HCT116 (cell line): ENCODE measurements at regions not wholly inside any gene's neighbourhood (a gene's known extent, or its start where the extent isn't known, plus 50 kb on each side); places are given as distances from the start of the nearest gene placed in this dataset.

Experiments
- CBX3 ChIP-seq: IDR thresholded peaks from 2 replicates; pipeline ENCODE4 v1.6.1; 2012; ENCODE audit warnings: low read depth
- EZH2 ChIP-seq: fragments of 200-600 bp; sonication (generic); IDR thresholded peaks from 2 replicates; pipeline ENCODE4 v1.6.1; 2017; ENCODE audit warnings: antibody characterized with exemption, mixed run types
- POLR2AphosphoS5 ChIP-seq: IDR thresholded peaks from 2 replicates; pipeline ENCODE4 v1.6.1; 2011; ENCODE audit warnings: mild to moderate bottlenecking, low read depth, low read length, moderate library complexity
- ZNF274 ChIP-seq: fragments of 200-500 bp; sonication (Bioruptor generic); IDR thresholded peaks from 2 replicates; pipeline ENCODE4 v1.6.1; 2014; ENCODE audit warnings: mild to moderate bottlenecking, low read depth, low read length, inconsistent platforms
- TF ChIP-seq, protein P1 (sequence below), 3 experiments: fragments of 200-600 bp in 1 of 3; sonication (generic) in 1 of 3; IDR thresholded peaks in 2 of 3; conservative IDR thresholded peaks in 1 of 3; 2 replicates each; pipeline ENCODE4 v1.5.1; 2012 to 2017; ENCODE audit warnings: low read depth in 2 of 3, low read length in 2 of 3, antibody characterized with exemption in 1 of 3, borderline replicate concordance in 1 of 3, control low read depth in 1 of 3, mild to moderate bottlenecking in 1 of 3, mixed read lengths in 1 of 3, mixed run types in 1 of 3, moderate library complexity in 1 of 3; ENCODE audit not compliant: insufficient read depth in 1 of 3

DNA sequence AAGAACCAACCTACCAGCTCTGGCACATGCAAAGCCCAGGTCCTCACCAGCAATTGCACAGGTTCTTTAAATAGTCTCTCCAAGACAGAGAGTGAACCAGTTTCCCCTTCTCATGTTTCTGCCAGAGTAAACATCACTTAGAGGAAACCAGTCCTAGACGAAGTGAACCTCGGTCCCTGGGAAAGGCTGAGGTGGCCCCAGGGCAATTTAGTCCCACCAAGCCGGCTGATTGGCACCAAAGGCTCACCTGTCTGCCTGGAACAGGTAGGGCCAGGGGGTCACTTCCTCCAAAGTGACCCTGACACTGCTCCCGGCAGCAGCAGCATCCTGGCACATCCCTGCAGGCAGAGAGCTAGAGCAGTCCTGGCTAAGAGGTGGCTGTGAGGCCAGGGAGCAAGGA lies 122.9 kb upstream of the ZNF507 start:
- no peak for TF ChIP-seq CBX3
- TF ChIP-seq, protein P1, sequence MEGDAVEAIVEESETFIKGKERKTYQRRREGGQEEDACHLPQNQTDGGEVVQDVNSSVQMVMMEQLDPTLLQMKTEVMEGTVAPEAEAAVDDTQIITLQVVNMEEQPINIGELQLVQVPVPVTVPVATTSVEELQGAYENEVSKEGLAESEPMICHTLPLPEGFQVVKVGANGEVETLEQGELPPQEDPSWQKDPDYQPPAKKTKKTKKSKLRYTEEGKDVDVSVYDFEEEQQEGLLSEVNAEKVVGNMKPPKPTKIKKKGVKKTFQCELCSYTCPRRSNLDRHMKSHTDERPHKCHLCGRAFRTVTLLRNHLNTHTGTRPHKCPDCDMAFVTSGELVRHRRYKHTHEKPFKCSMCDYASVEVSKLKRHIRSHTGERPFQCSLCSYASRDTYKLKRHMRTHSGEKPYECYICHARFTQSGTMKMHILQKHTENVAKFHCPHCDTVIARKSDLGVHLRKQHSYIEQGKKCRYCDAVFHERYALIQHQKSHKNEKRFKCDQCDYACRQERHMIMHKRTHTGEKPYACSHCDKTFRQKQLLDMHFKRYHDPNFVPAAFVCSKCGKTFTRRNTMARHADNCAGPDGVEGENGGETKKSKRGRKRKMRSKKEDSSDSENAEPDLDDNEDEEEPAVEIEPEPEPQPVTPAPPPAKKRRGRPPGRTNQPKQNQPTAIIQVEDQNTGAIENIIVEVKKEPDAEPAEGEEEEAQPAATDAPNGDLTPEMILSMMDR (IDR thresholded peaks at IDR 0.05 in 2 of 3, conservative IDR thresholded peaks at IDR 0.05 in 1 of 3; ENCODE audit: borderline replicate concordance in 1 of 3, insufficient read depth in 1 of 3, low read depth in 2 of 3, low read length in 2 of 3): no peak
- TF ChIP-seq ZNF274: no peak
- no peak for TF ChIP-seq EZH2
- TF ChIP-seq POLR2AphosphoS5: no peak
